ENCODE measurements at regions not wholly inside any gene's neighbourhood (a gene's known extent, or its start where the extent isn't known, plus 50 kb on each side); places are given as distances from the start of the nearest gene placed in this dataset.

GRCh38 chr10:106508950-106509349 is 655.6 kb downstream of the SORCS1 start:
- Histone ChIP-seq H3K36me3 (no peaks in the 10 kb centered on the region), H3K4me3 (no peak overlapping the region), H3K27ac (no peak overlapping the region), H3K4me1 (no peaks in the 10 kb centered on the region), H3K27me3 (no peaks in the 10 kb centered on the region), H3K9me3 (no peaks in the 10 kb centered on the region)
- DNase-seq (ENCODE audit: low spot score in 2 of 2): no peak
- 91% methylated on average over 1 of the region's 1 CpG for WGBS
- no peak for TF ChIP-seq CTCF (IDR thresholded peaks at IDR 0.05)
- no peak for TF ChIP-seq EP300 (IDR thresholded peaks at IDR 0.05)
- TF ChIP-seq POLR2A (IDR thresholded peaks at IDR 0.05): no peak
- TF ChIP-seq POLR2AphosphoS5 (IDR thresholded peaks at IDR 0.05): no peak

- no peaks in the 10 kb centered on the region for H3K27me3 ChIP-seq
- 76% methylated on average over 6 of the region's 6 CpGs for WGBS
- H3K27ac ChIP-seq: no peak overlapping the region
- H3K4me3 ChIP-seq: no peak overlapping the region
- no peaks in the 10 kb centered on the region for H3K9me3 ChIP-seq
- H3K4me1 ChIP-seq: no peaks in the 10 kb centered on the region
- TF ChIP-seq EP300 (IDR thresholded peaks at IDR 0.05) (no peak), POLR2AphosphoS5 (IDR thresholded peaks at IDR 0.05) (no peak), CTCF (IDR thresholded peaks at IDR 0.05) (no peak)
- H3K36me3 ChIP-seq: no peaks in the 10 kb centered on the region
- DNase-seq (ENCODE audit: low spot score in 2 of 2): no peak
Measured at GRCh38 chr10:106506526-106507283, 657.8 kb downstream of the SORCS1 start.

GRCh38 chr10:106504536-106504935 is 660.0 kb downstream of the SORCS1 start:
- no peaks in the 10 kb centered on the region for H3K27me3 ChIP-seq
- 31% methylated on average over 6 of the region's 6 CpGs for WGBS
- H3K4me1 ChIP-seq: no peaks in the 10 kb centered on the region
- no peaks in the 10 kb centered on the region for H3K9me3 ChIP-seq
- no peaks in the 10 kb centered on the region for H3K36me3 ChIP-seq
- no peak overlapping the region for H3K4me3 ChIP-seq
- TF ChIP-seq EP300 (IDR thresholded peaks at IDR 0.05) (no peak), POLR2AphosphoS5 (IDR thresholded peaks at IDR 0.05) (no peak), CTCF (IDR thresholded peaks at IDR 0.05) (no peak), POLR2A (IDR thresholded peaks at IDR 0.05) (no peak)
- no peak for DNase-seq (ENCODE audit: low spot score in 2 of 2)
- no peak overlapping the region for H3K27ac ChIP-seq

- no peak overlapping the region for H3K27ac ChIP-seq
- no peak overlapping the region for H3K4me3 ChIP-seq
- DNase-seq (ENCODE audit: low spot score in 2 of 2): no peak
- no peak for TF ChIP-seq POLR2AphosphoS5 (IDR thresholded peaks at IDR 0.05)
- no peak for TF ChIP-seq POLR2A (IDR thresholded peaks at IDR 0.05)
- TF ChIP-seq EP300 (IDR thresholded peaks at IDR 0.05): no peak
- TF ChIP-seq CTCF (IDR thresholded peaks at IDR 0.05): no peak
- no peaks in the 10 kb centered on the region for H3K36me3 ChIP-seq
- WGBS: 49% methylated on average over 2 of the region's 2 CpGs
- H3K9me3 ChIP-seq: no peaks in the 10 kb centered on the region
- no peaks in the 10 kb centered on the region for H3K4me1 ChIP-seq
- no peaks in the 10 kb centered on the region for H3K27me3 ChIP-seq
Measured at GRCh38 chr10:106502641-106503040, 661.9 kb downstream of the SORCS1 start.

- no peaks in the 10 kb centered on the region for H3K27me3 ChIP-seq
- TF ChIP-seq CTCF (IDR thresholded peaks at IDR 0.05): no peak
- TF ChIP-seq EP300 (IDR thresholded peaks at IDR 0.05): no peak
- TF ChIP-seq POLR2AphosphoS5 (IDR thresholded peaks at IDR 0.05): no peak
- no peak for TF ChIP-seq POLR2A (IDR thresholded peaks at IDR 0.05)
- no peak overlapping the region for H3K4me3 ChIP-seq
- H3K36me3 ChIP-seq: no peaks in the 10 kb centered on the region
- DNase-seq (ENCODE audit: low spot score in 2 of 2): no peak
- H3K27ac ChIP-seq: no peak overlapping the region
- H3K9me3 ChIP-seq: no peaks in the 10 kb centered on the region
- no peaks in the 10 kb centered on the region for H3K4me1 ChIP-seq
Measured at GRCh38 chr10:106500925-106501525, 663.5 kb downstream of the SORCS1 start.

Data from suprapubic skin (tissue), 4 donors.